HEK293T (cell line): ENCODE measurements at regions not wholly inside any gene's neighbourhood (a gene's known extent, or its start where the extent isn't known, plus 50 kb on each side); places are given as distances from the start of the nearest gene placed in this dataset.

Experiments
- CTCF ChIA-PET: fragments of 350-600 bp; formaldehyde crosslinking; extraction: SDS; loops from one replicate; lab custom pipeline; 2021; ENCODE audit warnings: antibody characterized with exemption, inconsistent platforms; lab: Yijun Ruan, JAX
- POLR2A ChIA-PET: fragments of 350-600 bp; formaldehyde crosslinking; extraction: SDS; loops from one replicate; lab custom pipeline; 2020; ENCODE audit warnings: antibody characterized with exemption, inconsistent platforms; lab: Yijun Ruan, JAX
- DNase-seq: peaks from one replicate; pipeline ENCODE4 v3.0.0; 2012; ENCODE audit warnings: mixed read lengths; ENCODE audit errors: extremely low spot score
- ARNT ChIP-seq: fragments of 450-650 bp; IDR thresholded peaks from 2 replicates; pipeline ENCODE4 v1.6.1; 2017; ENCODE audit warnings: mild to moderate bottlenecking
- BHLHE40 ChIP-seq: fragments of 450-650 bp; IDR thresholded peaks from 2 replicates; pipeline ENCODE4 v1.6.1; 2016; ENCODE audit warnings: mild to moderate bottlenecking, moderate library complexity, borderline replicate concordance
- CTBP1 ChIP-seq: fragments of 450-650 bp; IDR thresholded peaks from 2 replicates; pipeline ENCODE4 v1.6.1; 2016; ENCODE audit warnings: borderline replicate concordance
- ELF4 ChIP-seq: fragments of 450-650 bp; IDR thresholded peaks from 2 replicates; pipeline ENCODE4 v1.6.1; 2017; ENCODE audit warnings: antibody characterized with exemption
- FOXA1 ChIP-seq: fragments of 450-650 bp; IDR thresholded peaks from 2 replicates; pipeline ENCODE4 v1.6.1; 2016; ENCODE audit warnings: mild to moderate bottlenecking
- FOXK2 ChIP-seq: fragments of 450-650 bp; IDR thresholded peaks from 2 replicates; pipeline ENCODE4 v1.6.1; 2016; ENCODE audit warnings: mild to moderate bottlenecking
- FOXM1 ChIP-seq: fragments of 450-650 bp; IDR thresholded peaks from 2 replicates; pipeline ENCODE4 v1.6.1; 2017; ENCODE audit warnings: mild to moderate bottlenecking, borderline replicate concordance
- HDGF ChIP-seq: fragments of 450-650 bp; IDR thresholded peaks from 2 replicates; pipeline ENCODE4 v1.6.1; 2017; ENCODE audit warnings: antibody characterized with exemption, borderline replicate concordance
- L3MBTL2 ChIP-seq: fragments of 450-650 bp; conservative IDR thresholded peaks from 2 replicates; pipeline ENCODE4 v1.6.1; 2016; ENCODE audit warnings: mild to moderate bottlenecking
- LEF1 ChIP-seq: fragments of 450-650 bp; IDR thresholded peaks from 2 replicates; pipeline ENCODE4 v1.6.1; 2017; ENCODE audit warnings: mild to moderate bottlenecking, borderline replicate concordance
- NFRKB ChIP-seq: fragments of 450-650 bp; IDR thresholded peaks from 2 replicates; pipeline ENCODE4 v1.6.1; 2016; ENCODE audit warnings: mild to moderate bottlenecking, moderate library complexity
- PKNOX1 ChIP-seq: fragments of 450-650 bp; IDR thresholded peaks from 2 replicates; pipeline ENCODE4 v1.6.1; 2016
- SP1 ChIP-seq: fragments of 450-650 bp; IDR thresholded peaks from 2 replicates; pipeline ENCODE4 v1.6.1; 2017
- SUZ12 ChIP-seq: fragments of 450-650 bp; IDR thresholded peaks from 2 replicates; pipeline ENCODE4 v1.6.1; 2016; ENCODE audit warnings: mild to moderate bottlenecking
- TARDBP ChIP-seq: fragments of 450-650 bp; IDR thresholded peaks from 2 replicates; pipeline ENCODE4 v1.6.1; 2016
- ZNF384 ChIP-seq: fragments of 450-650 bp; IDR thresholded peaks from 2 replicates; pipeline ENCODE4 v1.6.1; 2016

GRCh38 chr14:71381814-71382213, 474.6 kb downstream of the PCNX1 start:
- ChIA-PET CTCF (interaction anchor here (0.9 kb wide), 1 partner anchor 29 kb away, joined by 3 read pairs; no protein-coding TSS in a partner anchor), POLR2A (no interaction called here)
- DNase-seq = no peak
- TF ChIP-seq FOXK2 = no peak
- no peak for TF ChIP-seq NFRKB
- TF ChIP-seq TARDBP = no peak
- TF ChIP-seq CTBP1 = no peak
- no peak for TF ChIP-seq FOXA1
- no peak for TF ChIP-seq SP1
- no peak for TF ChIP-seq L3MBTL2

- DNase-seq = no peak
- POLR2A ChIA-PET = no interaction called here
- no peak for TF ChIP-seq CTBP1
- no peak for TF ChIP-seq PKNOX1
- no peak for TF ChIP-seq NFRKB
- TF ChIP-seq HDGF = no peak
- no peak for TF ChIP-seq SP1
- TF ChIP-seq ARNT = no peak
- no peak for TF ChIP-seq FOXA1
- no peak for TF ChIP-seq FOXK2
- TF ChIP-seq BHLHE40 = no peak
- no peak for TF ChIP-seq FOXM1
- TF ChIP-seq L3MBTL2 = no peak
- no peak for TF ChIP-seq SUZ12
- no peak for TF ChIP-seq LEF1
- no peak for TF ChIP-seq TARDBP
- no peak for TF ChIP-seq ELF4
- no peak for TF ChIP-seq ZNF384
- CTCF ChIA-PET = interaction anchor here (0.6 to 0.9 kb wide), 2 partner anchors 17 to 30 kb away, joined by 3 read pairs; no protein-coding TSS in a partner anchor
These were observed 475.1 kb downstream of the PCNX1 start for GRCh38 chr14:71382315-71382714.

GRCh38 chr14:71383510-71383909, 476.3 kb downstream of the PCNX1 start:
- no peak for DNase-seq

GRCh38 chr14:71384007-71384845, 477.0 kb downstream of the PCNX1 start:
- no peak for DNase-seq
- CTCF ChIA-PET = no interaction called here
- no peak for TF ChIP-seq BHLHE40
- TF ChIP-seq ARNT = no peak
- no peak for TF ChIP-seq SUZ12
- no peak for TF ChIP-seq HDGF
- no peak for TF ChIP-seq FOXM1
- TF ChIP-seq SP1 = no peak
- TF ChIP-seq FOXA1 = no peak
- TF ChIP-seq L3MBTL2 = no peak
- TF ChIP-seq FOXK2 = no peak
- TF ChIP-seq ZNF384 = no peak
- no peak for TF ChIP-seq ELF4
- TF ChIP-seq CTBP1 = no peak
- POLR2A ChIA-PET = no interaction called here

More at GRCh38 chr14:71383510-71383909, 476.3 kb downstream of the PCNX1 start:
- no peak for TF ChIP-seq ZNF384
- no peak for TF ChIP-seq FOXM1
- TF ChIP-seq SP1 = no peak
- TF ChIP-seq HDGF = no peak
- TF ChIP-seq BHLHE40 = no peak
- TF ChIP-seq TARDBP = no peak
- ChIA-PET POLR2A (no interaction called here), CTCF (no interaction called here)

- TF ChIP-seq FOXM1 (no peak), ELF4 (no peak), FOXK2 (no peak), PKNOX1 (no peak), FOXA1 (no peak), TARDBP (no peak), SP1 (no peak), L3MBTL2 (no peak), SUZ12 (no peak), LEF1 (no peak), NFRKB (no peak), CTBP1 (no peak), ZNF384 (no peak), BHLHE40 (no peak), HDGF (no peak), ARNT (no peak)
- ChIA-PET POLR2A (no interaction called here), CTCF (no interaction called here)
- DNase-seq = no peak
These were observed 480.5 kb downstream of the PCNX1 start for GRCh38 chr14:71387753-71388152.

GRCh38 chr14:71388336-71388735, 481.1 kb downstream of the PCNX1 start:
- POLR2A ChIA-PET = no interaction called here
- CTCF ChIA-PET = no interaction called here
- TF ChIP-seq TARDBP = no peak
- TF ChIP-seq FOXK2 = no peak
- no peak for TF ChIP-seq LEF1
- TF ChIP-seq NFRKB = no peak
- no peak for TF ChIP-seq HDGF
- no peak for TF ChIP-seq L3MBTL2
- no peak for TF ChIP-seq ZNF384
- TF ChIP-seq CTBP1 = no peak
- no peak for TF ChIP-seq BHLHE40
- no peak for TF ChIP-seq FOXM1
- no peak for TF ChIP-seq ARNT
- no peak for TF ChIP-seq FOXA1
- no peak for TF ChIP-seq ELF4
- TF ChIP-seq SUZ12 = no peak
- TF ChIP-seq SP1 = no peak
- no peak for TF ChIP-seq PKNOX1
- DNase-seq = no peak
